NOMO-1 treated with DMSO at 0.1 percent for 48 hours (cell line): ENCODE measurements at regions not wholly inside any gene's neighbourhood (a gene's known extent, or its start where the extent isn't known, plus 50 kb on each side); places are given as distances from the start of the nearest gene placed in this dataset.

ENCODE experiments used
- DNase-seq: peaks from one replicate; lab custom pipeline; 2025; ENCODE audit not compliant: unreplicated experiment; lab: John Stamatoyannopoulos, UW

DNA sequence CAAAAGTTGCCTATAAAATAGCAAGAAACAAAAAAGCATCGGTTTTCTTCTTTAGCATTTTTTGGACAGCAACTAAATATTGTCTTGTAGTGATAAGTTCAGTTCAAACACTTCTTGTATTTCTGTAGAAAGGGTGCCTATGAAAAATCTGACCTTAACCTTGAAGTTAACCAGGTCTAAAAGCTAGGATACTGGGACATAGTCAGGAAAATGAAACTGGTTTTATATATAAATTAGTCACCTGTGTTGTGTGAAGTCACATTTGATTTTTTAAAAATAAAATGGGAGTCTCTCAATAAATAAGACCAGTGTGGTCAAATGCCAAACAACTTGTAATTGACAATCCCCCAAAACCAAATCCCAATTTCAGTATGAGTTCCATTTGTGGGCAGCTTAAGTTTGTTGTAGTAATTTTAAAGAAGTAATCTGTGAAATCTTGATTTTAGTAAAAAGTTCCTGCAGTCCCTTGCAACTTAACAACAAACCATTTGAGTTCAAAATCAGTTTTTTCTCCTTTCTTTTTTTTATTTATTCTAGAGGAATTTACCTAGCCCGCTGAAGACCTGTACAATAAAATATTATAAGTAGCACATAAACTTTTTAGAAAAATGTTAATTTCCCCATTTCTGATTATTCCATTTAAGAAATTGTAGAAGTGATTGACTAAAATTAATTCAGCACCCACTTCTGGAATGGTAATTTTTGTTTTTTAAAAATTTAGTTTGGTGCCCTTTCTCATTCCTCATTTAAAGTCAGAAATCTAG lies 84.5 kb upstream of the PPARA start:
- no peak for DNase-seq

DNA sequence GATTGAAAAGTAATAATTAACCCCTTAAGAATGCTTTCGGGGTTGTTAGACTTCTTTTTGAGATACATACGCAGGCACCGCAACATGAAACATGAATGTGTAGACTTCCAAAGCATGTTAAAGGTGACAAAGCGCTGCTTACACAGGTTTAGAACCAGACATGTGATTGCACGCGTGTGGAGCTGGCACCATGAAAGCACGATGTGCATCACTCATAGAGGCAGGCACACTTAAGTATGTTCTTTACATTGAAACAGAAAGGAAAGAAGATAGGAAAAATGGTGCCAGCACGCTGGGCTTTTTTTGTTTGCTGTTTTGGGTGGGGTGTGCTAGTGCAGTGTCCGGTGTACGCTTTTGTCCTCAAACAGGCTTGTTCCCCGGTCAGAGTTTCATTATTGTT lies 83.6 kb upstream of the PPARA start:
- no peak for DNase-seq

DNA sequence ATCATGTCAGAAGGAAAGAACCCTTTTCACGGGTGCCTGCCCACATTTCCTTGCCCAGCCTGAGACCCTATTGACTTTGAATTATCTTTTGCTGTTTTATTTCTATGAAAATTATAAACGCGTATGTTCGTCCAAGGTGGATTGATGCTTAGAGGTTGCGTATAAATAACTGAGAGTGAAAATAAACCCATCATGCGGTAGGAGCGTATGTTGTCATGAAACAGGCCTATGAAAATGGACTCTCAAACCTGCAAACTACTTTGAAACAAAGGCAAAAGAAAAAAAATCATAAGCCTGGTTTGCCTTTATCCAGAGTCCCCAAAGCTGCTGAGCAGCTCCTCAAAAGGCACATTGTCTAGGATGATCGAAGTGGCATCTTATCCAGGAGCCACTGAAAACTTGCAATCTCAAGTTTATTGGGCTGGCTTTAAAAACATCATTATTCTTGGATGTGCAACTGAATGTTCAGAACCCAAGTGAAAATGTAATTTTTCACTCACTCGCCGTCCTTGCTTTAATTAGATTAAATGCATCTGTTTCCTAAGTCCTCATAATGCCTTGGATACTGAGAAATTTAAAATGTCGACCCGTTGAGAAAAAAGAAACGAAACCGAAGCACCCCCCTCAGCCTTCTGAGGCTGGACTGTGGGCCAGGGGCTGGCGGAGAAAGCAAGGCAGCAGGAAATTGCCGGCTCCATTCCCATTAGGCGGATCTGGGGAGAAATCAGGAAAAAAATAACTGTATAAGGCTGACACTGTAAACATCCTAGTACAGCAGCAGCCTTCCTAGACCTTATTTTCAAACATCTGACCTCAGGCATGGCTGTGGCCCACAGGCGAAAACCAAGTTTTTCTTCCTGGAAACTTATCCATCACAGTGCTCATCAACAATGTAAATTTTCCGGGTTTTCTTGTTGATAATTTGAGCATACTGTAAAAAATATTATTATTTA lies 82.9 kb upstream of the PPARA start:
- DNase-seq, result no peak

DNA sequence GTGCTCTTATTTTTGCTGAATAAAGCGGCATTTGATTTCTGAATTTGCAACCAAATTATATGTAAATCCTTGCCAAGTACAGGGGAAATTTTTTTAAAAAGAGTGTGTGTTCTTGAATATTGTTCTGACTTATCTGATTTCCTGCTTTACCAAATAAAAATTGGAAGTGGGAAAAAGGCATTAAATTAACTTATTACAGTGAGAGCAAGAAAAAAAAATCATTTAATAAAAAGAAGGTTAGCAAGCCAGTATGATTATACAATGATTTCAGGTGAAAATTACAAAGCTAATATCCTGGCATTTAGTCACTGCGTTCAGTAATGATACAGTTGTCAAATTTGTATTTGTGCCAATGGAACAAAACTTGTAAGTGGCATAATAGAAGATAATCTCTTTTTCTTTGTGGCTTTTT lies 82.1 kb upstream of the PPARA start:
- DNase-seq, result no peak

DNA sequence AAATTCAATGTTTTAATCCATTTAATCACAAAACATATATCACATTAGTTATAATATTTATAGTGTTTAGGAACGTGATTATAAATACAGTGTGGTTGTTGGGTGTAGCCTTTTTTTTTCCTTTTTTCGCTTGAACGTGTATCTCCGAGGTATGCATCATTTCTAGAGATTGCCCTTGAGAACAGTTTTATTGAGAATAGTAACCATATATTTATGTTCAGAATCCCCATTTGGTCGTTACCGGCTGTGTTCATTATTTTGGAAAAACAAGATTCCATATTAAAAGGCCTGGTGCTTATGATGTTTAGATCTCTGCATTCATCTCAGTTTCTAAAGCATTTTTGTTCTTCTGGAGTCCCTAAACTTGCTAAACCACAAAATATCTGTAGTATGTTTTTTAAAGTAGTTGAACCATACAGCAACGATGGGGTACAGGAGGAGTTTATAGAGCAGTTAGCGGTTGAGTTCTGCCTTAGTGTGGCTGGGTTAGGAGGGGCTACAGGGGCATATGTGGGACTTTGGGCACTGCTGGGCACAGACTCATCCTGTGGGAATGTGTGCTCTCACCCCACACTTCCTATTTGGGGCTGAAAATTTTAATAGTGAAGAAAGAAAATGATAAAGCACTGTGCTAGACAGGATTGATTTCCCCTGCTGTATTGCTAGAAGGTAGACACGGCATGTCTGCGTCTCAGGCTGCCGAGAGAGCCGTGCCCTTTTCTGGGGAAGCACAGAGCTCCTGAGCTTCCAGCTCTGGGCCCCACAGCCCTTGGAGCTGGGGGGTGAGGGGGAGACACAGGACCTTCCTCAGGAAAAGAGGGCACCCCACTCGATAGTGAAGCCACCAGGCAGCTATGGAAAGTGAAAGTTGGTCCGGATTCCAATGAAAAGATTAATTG lies 81.5 kb upstream of the PPARA start:
- no peak for DNase-seq

DNA sequence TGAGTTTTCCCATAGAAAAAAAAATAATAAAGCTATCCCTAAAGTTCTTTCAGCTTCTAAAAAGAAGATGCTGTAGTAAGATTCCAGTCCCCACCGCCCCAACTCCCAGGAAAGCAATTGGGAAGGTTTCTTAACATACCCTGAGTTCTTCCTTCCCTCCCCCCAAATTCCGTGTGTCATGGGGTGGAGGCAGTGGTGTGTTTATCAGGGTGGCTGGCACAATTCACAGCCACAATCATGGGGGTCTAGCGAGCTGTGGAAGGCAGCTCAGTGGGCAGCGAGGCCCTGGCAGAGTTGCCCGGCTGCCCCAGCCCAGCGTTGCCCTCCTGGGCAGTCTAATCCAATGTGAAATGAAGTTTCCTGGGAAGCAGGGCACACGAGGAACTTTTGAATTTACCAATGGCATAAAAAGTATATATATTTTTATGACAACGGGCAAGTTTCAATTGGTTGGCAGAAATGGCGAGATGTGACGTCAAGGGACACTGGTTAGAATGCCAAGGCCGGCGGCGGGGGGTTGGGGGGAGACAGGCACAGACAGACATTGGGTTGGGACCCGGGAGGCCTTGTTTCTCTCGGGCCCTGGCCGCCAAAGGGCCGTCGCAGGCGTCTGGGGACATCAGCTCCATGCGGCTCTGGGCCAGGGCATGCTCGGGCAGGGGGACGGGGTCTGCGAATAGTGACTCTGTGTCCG lies 80.7 kb upstream of the PPARA start:
- peak; percentile 89 for DNase-seq

DNA sequence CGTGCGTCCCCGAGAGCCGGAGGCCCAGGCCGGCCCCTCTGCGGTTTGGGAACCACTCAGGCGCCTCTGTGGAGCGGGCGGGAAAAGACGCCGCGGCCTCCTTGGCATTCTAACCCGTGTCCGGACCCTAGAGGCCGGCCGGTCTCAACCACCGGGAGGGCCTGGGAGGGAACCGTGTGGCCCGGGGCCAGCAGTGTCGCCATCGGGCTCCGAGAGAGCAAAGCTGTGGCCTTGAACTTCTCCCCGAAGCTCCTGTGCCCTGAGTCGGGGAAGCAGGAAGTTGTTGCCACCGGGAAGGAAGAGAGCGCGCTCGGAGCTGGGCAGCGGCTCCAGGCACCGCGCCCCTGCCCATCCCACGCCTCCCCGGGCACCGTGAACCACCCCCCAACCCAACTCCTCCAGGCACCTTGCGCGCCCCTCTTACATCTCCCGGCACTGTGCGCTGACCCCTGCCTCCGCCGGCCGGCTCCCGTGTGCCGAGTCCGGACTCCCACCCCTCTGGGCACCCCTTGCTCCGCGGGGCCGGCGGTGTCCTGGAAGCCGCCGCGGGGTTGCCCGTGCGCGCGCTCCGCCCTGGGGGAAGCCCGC lies 80.0 kb upstream of the PPARA start:
- no peak for DNase-seq

DNA sequence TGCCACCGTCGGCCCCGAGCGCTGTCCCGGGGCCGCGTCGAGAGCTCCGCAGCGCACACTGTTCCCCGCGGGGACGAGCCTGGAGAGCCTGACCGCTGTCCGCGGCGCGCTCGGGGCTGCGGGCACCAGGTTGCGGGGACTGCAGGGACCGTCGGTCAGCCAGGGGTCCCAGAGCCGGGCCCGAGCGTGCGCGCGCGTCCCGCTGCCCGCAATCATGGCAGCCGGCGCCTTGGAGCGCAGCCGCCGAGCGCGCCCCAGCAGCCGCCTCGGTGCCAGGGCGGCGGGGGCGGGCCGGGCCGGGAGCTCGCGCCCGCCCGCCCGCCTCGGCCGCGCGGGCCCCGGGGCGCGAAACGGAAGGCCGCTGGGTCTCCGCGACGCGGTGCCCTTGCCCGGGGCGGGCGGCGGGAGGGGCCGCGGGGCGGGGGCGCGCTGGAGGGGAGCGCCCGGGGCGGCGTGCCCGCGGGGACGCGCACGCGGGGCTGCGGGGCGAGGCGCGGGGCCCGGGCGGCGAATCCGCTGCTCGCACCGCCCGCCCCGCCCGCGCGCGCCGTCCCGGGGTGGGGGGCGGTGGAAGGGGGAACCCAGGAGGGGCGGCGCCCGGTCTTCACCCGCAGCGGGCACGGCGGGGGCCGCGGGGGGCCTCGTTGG lies 79.4 kb upstream of the PPARA start:
- DNase-seq, result no peak

DNA sequence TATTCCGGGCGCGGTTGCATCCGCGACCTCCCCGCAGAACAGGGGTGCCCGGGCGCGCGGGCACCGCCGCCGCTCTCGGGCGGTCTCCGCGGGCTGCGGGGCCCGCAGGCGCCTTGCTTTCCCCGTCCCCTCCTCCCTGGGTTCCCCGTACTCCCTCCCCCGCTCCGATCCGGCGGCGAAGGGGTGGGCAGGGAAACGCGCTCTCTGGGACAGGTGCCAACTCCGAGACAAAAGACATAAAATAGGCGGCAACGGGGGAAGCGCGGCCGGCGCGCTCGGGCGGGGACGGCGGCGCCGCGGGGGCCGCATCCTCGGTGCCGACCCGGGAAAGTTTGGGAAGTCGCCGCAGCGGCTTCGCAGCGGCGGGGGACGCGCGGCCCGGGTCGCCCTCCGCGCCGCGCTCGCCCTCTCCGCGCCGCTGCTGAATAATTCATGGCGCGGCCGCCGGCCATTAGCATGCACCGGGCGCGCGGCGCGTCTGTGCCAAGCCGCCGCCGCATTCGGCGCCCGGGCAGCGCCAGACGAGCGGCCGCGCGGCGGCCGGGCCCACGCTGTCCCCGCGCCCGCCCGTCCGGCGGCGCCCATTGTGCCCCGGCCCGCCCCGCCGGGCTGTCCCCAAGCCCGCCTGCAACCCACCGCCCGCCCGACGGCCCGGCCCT lies 78.7 kb upstream of the PPARA start:
- no peak for DNase-seq

DNA sequence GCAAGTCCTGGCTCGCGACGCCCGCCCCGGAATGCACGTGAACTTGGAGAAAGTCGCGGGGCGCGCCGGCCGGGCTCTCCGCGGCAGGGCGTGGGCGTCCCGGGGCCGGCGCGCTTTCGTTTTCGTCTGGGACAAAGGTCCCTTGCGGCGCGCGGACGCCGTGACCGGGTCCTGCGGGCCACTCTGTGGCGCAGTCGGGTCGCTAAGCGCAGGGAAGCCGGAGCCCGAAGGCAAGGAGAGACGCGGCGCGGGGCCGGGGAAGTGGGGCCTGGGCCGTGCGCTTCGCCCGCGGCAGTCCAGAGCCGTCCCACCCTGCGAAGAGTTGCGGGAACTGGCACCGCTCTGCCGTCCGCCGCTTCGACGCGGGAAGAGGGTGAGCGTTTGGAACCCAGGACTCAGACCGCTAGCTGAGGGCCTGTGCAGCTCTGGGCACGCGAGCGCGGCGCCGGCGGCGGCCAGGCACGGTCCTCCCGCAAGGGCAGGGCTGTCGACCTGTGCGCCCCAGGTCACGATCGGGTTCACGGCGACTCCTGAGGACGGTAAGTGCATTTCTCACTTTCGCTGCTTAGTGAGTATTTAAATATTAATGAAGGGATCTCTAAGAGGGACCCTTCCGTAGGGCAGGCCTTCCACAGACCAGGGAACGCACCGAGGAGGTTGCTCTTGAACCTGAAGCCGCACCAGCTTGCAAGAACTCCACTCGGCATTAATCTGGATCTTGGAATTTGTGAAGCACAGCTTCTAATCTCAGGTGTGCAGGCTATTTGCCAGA lies 78.0 kb upstream of the PPARA start:
- no peak for DNase-seq

DNA sequence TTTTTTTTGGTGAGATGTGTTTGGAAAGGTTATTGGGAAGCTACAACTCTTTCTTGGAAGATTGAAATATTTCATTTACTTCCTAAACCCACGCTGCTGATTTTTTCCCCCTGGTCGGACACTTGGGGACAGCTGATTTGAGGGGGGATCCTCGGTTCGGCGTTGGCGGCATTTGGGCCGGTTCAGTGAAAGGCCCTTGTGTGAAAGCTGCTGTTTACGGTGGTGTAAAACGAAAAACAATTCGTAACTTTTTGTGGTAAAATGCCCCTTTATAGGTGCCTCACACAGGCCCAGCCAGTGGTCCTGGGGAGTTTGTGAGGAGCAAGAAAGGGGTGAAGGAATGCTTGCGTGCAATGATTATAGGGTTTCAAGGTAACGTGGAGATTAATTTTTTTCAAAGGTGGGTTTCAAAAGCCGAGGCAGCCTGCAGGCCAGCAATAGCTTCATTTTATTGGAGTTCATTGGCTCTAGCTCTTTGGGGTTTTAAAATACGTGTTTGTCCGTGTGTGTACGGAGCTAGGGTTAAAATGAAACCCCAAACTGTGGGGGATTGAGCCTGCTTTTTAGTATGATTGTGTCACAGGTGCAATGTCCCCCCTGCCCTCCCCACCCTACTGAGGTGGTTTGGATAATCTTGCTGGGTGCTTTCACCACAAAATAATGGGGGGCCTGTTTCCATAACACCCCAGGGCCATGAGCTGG lies 77.2 kb upstream of the PPARA start:
- DNase-seq, result no peak

DNA sequence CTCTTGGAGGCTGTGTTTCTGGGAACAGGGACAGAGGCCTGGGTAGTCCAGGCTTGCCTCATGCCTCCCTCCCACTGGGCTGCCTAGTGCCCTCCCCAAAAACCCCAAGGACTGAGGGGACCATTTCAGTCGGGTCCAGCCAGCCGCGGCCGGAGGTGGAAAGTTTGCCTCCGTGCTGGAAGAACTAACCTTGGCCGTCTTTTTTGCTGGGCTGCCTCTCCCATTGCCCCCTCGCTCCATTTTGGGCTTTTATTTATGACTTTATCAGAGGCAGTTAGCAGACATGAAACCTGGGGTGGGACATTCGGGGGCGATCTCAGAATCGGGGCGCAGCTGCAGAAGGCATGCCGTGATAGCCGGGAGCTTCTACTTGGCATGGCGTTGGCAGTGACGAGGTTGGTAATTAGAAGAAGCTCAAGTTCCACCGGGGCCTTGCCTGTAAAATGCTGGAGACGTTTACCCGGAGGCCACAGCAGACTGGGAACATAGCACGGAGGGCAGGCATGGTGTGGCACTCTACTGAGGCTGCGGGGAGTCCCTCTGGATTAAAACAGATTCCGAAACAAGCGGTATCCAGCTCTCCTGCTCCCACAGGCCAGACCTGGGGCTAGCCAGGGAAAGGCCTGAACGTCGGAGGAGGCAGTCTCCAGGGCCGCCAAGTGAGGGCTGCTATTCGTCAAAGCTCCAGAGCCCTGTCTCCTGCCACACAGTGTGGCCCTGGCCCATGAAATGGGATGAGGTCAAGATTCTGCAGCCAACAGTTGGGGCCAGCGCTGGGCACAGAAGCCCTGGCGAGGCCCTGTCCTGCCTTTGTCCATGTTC lies 76.4 kb upstream of the PPARA start:
- DNase-seq, result no peak

DNA sequence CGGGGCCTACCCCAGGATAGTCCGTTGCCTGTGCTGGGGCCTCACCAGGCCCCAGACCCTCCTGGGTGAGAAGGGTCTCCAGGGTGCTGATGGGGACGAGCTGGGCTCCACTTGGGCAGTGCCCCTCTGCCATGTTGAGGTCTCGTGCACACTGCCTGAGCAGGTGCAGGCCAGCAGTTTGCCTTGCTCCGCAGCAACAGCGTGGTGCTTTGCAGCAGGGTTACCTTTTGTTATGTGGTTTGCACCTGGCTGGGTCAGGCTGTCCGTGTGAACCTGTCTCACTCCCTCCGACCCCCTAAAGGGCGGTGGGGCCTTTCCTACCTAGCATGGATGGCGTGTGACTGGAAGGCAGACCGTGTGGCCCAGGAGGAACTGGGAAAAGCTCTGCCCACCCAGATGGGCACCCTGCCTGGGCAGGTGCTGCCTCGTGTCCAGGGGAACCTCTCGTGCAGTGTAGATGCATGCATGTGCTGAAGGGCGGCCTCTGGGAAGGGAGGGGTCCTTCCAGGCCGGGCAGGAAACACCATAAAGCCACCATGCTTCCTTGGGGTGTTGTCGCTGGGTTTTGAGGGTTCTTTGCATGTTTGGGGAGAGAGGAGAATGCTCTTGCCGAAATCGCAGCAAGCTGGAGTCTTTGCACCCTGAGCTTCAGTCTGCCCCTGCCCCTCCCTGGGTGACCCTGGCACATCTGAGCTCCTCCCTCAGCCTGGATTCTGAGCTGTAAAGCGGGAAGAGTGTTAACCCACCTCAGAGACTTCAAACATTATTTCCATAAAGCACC lies 75.4 kb upstream of the PPARA start:
- no peak for DNase-seq

DNA sequence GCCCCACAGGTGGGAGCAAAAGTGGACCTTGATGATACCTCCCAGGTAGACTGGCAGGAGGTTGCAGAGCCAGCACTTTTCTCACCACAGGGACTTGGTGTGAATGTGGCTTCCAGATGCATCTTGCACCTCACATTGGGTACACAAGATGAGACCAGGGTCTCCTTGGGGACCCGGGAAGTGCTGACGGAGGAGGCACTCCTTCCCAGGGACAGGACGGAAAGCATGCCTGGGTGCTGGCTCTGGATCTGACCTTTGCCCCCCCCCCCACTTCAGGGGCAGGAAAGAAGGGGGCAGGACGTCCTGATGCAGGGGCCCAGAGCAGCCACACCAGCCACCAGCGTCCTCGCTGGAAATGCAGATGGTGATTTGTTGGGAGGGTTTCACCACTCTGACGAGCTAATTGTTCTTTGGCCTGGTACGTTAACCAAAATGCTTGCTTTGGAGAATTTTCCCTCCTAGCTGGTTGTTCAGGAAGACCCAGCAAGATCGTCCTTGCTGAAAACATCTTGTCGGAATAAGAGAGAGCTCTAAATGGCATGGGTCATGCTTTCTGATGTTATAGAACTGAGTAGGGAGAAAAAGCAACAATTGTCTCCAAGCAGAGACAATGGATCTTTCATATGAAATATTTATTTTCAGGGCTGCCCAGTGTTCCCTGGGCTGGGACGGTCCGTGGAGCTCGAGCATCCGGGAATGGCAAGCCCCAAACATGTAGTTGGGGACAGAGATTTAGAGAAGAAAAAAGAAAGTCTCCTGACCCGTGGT lies 74.4 kb upstream of the PPARA start:
- DNase-seq, result no peak

DNA sequence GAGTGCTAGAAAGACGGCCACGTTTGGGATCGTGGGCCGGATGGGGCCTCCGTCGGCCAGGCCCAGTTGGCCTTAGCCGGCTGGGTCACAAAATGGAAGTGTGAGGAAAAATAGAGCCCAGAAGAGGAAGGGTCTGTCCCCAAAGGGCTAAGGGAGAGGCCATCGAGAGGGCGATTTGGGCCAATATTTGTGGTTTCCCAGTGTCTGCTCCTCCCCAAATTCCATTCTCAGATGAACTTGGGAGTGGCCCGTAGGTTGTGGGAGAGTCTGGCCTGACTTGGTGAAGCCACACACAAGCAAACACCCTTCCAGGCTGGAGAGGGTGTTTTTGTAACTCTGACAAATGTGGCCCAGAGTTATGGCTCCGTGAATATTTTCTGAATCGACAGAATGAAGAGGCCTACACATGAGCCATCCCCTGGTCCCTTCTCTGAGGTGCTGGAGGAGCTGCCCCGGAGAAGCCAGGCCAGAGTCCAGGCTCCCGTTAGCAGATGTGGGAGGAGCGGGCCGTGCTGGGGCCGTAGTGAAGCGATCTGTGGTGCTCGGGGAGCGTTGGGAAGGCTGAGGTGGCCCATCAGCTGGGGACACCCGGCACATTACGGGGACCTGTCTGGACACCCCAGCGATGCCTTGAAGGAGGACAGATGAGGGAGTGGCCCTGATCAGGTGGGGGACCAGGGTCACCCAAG lies 73.5 kb upstream of the PPARA start:
- DNase-seq, result no peak
